PC-3 (cell line): ENCODE measurements at regions not wholly inside any gene's neighbourhood (a gene's known extent, or its start where the extent isn't known, plus 50 kb on each side); places are given as distances from the start of the nearest gene placed in this dataset.

Experiments
- EZH2 ChIP-seq: fragments of 300-600 bp; sonication (generic); IDR thresholded peaks from one replicate; pipeline ENCODE4 v1.6.1; 2017; ENCODE audit warnings: antibody characterized with exemption, mild to moderate bottlenecking, low read length; ENCODE audit not compliant: unreplicated experiment
- TF ChIP-seq, protein P1 (sequence below): fragments of 300-600 bp; sonication (generic); conservative IDR thresholded peaks from 2 replicates; pipeline ENCODE4 v1.5.1; 2017; ENCODE audit warnings: antibody characterized with exemption, low read depth, mild to moderate bottlenecking, low read length

DNA sequence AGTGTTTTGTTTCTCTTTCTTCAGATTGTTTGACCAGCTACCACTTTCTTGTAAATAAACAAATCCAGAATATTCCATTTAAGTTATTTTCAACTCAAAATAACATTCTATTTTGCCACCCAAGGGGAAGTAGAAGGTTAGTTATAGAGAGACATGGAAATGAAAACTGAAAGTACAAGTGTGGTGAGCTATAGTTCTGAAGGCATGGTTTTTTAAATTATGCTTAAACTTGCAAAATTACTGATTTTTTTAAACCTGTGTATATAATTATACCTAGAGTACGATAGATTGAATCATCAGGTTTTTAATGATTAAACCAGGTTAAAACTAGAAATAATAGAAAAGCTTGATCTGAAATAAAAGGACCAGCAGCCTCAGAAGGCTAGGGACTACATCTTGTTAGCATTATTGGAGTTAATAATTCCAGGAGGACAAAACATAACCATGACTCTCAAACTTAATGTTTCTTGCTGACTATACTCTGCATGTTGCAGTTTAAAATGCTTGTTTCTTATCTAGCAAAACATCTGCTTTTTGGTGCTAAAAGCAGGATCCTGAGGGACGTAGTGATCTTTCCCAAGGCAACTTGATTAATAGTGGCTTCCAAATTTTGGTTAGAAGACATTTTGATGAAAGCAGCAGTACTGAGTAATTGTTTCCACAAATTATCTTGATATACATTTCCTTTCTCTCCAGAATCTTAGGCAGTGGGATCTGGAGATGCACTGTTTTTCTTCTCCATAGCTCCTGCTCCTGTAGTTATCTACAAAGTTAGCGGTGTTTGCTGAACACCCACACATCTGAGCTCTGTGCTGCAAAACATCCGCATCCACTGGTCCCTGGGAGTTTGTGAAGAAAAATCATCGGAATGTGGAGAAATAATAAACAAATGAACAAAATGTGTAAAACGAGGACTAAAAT lies 327.2 kb upstream of the PKDCC start:
- TF ChIP-seq, protein P1, sequence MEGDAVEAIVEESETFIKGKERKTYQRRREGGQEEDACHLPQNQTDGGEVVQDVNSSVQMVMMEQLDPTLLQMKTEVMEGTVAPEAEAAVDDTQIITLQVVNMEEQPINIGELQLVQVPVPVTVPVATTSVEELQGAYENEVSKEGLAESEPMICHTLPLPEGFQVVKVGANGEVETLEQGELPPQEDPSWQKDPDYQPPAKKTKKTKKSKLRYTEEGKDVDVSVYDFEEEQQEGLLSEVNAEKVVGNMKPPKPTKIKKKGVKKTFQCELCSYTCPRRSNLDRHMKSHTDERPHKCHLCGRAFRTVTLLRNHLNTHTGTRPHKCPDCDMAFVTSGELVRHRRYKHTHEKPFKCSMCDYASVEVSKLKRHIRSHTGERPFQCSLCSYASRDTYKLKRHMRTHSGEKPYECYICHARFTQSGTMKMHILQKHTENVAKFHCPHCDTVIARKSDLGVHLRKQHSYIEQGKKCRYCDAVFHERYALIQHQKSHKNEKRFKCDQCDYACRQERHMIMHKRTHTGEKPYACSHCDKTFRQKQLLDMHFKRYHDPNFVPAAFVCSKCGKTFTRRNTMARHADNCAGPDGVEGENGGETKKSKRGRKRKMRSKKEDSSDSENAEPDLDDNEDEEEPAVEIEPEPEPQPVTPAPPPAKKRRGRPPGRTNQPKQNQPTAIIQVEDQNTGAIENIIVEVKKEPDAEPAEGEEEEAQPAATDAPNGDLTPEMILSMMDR = no peak
- TF ChIP-seq EZH2 = no peak
